ENCODE measurements at regions not wholly inside any gene's neighbourhood (a gene's known extent, or its start where the extent isn't known, plus 50 kb on each side); places are given as distances from the start of the nearest gene placed in this dataset.

GRCh38 chr5:15263942-15264341, 236.0 kb upstream of the FBXL7 start:
- Histone ChIP-seq H3K27me3 (no peaks in the 10 kb centered on the region), H3K4me1 (peaks cover 0 to 24% (median 4%) of the 10 kb centered on the region in 4 donors), H3K4me3 (no peak overlapping the region), H3K9me3 (peaks cover 0 to 7% (median 2%) of the 10 kb centered on the region in 4 donors), H3K36me3 (no peaks in the 10 kb centered on the region), H3K27ac (no peak overlapping the region)
- 78 to 100% (median 89%) methylated on average over 1 of the region's 1 CpG for WGBS, 5 donors
- intact Hi-C loops (cut with DNase I; ENCODE audit: low total_unique reads) = no loop called here
- no peak for TF ChIP-seq CTCF (IDR thresholded peaks at IDR 0.05)
- no peak for DNase-seq

- Histone ChIP-seq H3K4me3 (no peak overlapping the region), H3K9me3 (peaks cover 0 to 7% (median 2%) of the 10 kb centered on the region in 4 donors), H3K36me3 (no peaks in the 10 kb centered on the region), H3K27ac (no peak overlapping the region), H3K4me1 (peaks cover 0 to 24% (median 4%) of the 10 kb centered on the region in 4 donors), H3K27me3 (no peaks in the 10 kb centered on the region)
- intact Hi-C loops (cut with DNase I; ENCODE audit: low total_unique reads) = no loop called here
- DNase-seq = no peak
- WGBS, 5 donors = 60 to 77% (median 70%) methylated on average over 2 of the region's 2 CpGs
- TF ChIP-seq POLR2A (IDR thresholded peaks at IDR 0.05) (no peak), EP300 (IDR thresholded peaks at IDR 0.05) (no peak), CTCF (IDR thresholded peaks at IDR 0.05) (no peak), POLR2AphosphoS5 (IDR thresholded peaks at IDR 0.05) (no peak)
Observed at GRCh38 chr5:15263406-15263805, 236.6 kb upstream of the FBXL7 start.

GRCh38 chr5:15261269-15261995, 238.5 kb upstream of the FBXL7 start:
- no peaks in the 10 kb centered on the region for H3K27me3 ChIP-seq
- no peak overlapping the region for H3K4me3 ChIP-seq
- intact Hi-C loops (cut with DNase I; ENCODE audit: low total_unique reads) = no loop called here
- peak overlapping the region in 4 of 5 donors; percentile 15 to 74 (median 52) for H3K27ac ChIP-seq
- DNase-seq = no peak
- H3K36me3 ChIP-seq = no peaks in the 10 kb centered on the region
- H3K9me3 ChIP-seq = no peaks in the 10 kb centered on the region
- peaks cover 0 to 24% (median 4%) of the 10 kb centered on the region in 4 donors for H3K4me1 ChIP-seq
- TF ChIP-seq CTCF (IDR thresholded peaks at IDR 0.05) (no peak), EP300 (IDR thresholded peaks at IDR 0.05) (peak; percentile 79), POLR2AphosphoS5 (IDR thresholded peaks at IDR 0.05) (peak; percentile 58 to 88 (median 73)), POLR2A (IDR thresholded peaks at IDR 0.05) (no peak)

GRCh38 chr5:15260356-15261268, 239.4 kb upstream of the FBXL7 start:
- Histone ChIP-seq H3K36me3 (no peaks in the 10 kb centered on the region), H3K9me3 (no peaks in the 10 kb centered on the region), H3K27ac (peak overlapping the region in 3 of 5 donors; percentile 15 to 74 (median 59)), H3K4me1 (peaks cover 0 to 24% (median 4%) of the 10 kb centered on the region in 4 donors), H3K27me3 (no peaks in the 10 kb centered on the region), H3K4me3 (no peak overlapping the region)
- WGBS, 5 donors = 57 to 64% (median 59%) methylated on average over 7 of the region's 7 CpGs
- peak in 1 of 2 donors; percentile 58 for DNase-seq
- TF ChIP-seq EP300 (IDR thresholded peaks at IDR 0.05) (no peak), POLR2AphosphoS5 (IDR thresholded peaks at IDR 0.05) (no peak), CTCF (IDR thresholded peaks at IDR 0.05) (no peak), POLR2A (IDR thresholded peaks at IDR 0.05) (no peak)
- intact Hi-C loops (cut with DNase I; ENCODE audit: low total_unique reads) = no loop called here
